Peyer's patch (tissue), 4 donors: ENCODE measurements at regions not wholly inside any gene's neighbourhood (a gene's known extent, or its start where the extent isn't known, plus 50 kb on each side); places are given as distances from the start of the nearest gene placed in this dataset.

Source experiments
- DNase-seq, 3 donors: peaks; one replicate each; pipeline ENCODE4 v3.0.0-alpha.2; 2017 to 2019
- H3K27ac ChIP-seq, 4 donors: fragments of 200-600 bp; sonication (generic); one replicate each; pipeline ENCODE4 v1.5.1; 2016 to 2019
- H3K27me3 ChIP-seq, 2 donors: fragments of 200-600 bp; sonication (generic); one replicate each; pipeline ENCODE4 v1.5.1; 2019
- H3K36me3 ChIP-seq, 3 donors: fragments of 200-600 bp; sonication (generic); one replicate each; pipeline ENCODE4 v1.5.1; 2016 to 2019
- H3K4me1 ChIP-seq, 4 donors: fragments of 200-600 bp; sonication (generic); one replicate each; pipeline ENCODE4 v1.5.1; 2016 to 2019
- H3K4me3 ChIP-seq, 4 donors: fragments of 200-600 bp; sonication (generic); 1 replicate in 3 of 4; 2 replicates in 1 of 4; pipeline ENCODE4 v1.5.1; 2016 to 2019; ENCODE audit warnings: mild to moderate bottlenecking in 1 of 4
- H3K9me3 ChIP-seq, 4 donors: fragments of 200-600 bp; sonication (generic); one replicate each; pipeline ENCODE4 v1.5.1; 2016 to 2019; ENCODE audit warnings: mild to moderate bottlenecking in 1 of 4
- POLR2A ChIP-seq, 2 donors: fragments of 450-650 bp; IDR thresholded peaks; one replicate each; pipeline ENCODE4 v1.5.1; 2017; ENCODE audit warnings: antibody characterized with exemption in 2 of 2, mild to moderate bottlenecking in 2 of 2, moderate library complexity in 2 of 2
- TF ChIP-seq, protein P1 (sequence below), 6 experiments: fragments of 450-650 bp in 4 of 6; fragments of 200-600 bp in 2 of 6; sonication (generic) in 1 of 6; IDR thresholded peaks; one replicate each; pipeline ENCODE4 v1.5.1; 2017 to 2019; ENCODE audit warnings: antibody characterized with exemption in 6 of 6, mild to moderate bottlenecking in 3 of 6, moderate library complexity in 1 of 6

DNA sequence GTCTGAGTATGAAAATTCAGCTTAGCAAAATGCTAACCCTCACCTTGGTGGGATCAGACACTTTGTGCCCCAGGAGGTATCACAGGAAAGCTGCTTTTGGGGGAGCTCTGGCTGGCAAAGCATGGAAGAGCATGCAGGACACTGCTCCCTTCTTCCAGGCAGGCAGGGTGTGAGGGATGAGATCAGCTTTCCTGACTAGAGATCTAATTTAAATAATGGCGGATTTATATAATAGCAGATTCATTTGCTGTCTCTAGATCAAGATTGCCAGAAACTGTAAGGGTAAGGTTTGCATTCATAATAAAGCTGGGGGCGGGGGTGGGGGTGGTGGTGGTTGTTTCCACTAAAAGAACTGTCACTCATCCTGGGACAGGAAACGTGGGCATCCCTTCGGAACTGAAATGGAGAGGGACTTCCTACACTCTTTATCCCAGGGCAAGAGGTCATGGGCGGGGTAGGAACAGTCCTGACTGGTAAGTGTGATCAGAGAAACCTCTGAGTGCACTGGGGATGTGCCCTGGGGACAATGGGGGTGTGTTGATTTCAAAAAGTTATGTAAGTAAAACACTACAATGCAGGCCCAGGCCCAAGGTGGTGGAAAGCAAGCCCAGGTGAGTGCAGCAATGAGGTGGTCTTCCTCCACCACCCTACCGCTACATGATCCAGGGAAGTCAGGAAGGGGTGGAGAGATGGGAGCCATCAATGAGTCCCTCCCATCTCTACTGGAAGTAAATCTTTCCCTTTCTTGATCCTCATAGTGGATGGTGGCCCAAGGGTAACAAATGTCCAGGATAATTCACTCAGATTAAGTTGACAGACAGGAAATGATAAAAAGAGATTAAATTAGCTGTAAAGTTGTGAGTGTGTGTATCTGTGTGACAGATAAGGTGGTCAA lies 171.4 kb upstream of the SERPINE2 start:
- TF ChIP-seq, protein P1, sequence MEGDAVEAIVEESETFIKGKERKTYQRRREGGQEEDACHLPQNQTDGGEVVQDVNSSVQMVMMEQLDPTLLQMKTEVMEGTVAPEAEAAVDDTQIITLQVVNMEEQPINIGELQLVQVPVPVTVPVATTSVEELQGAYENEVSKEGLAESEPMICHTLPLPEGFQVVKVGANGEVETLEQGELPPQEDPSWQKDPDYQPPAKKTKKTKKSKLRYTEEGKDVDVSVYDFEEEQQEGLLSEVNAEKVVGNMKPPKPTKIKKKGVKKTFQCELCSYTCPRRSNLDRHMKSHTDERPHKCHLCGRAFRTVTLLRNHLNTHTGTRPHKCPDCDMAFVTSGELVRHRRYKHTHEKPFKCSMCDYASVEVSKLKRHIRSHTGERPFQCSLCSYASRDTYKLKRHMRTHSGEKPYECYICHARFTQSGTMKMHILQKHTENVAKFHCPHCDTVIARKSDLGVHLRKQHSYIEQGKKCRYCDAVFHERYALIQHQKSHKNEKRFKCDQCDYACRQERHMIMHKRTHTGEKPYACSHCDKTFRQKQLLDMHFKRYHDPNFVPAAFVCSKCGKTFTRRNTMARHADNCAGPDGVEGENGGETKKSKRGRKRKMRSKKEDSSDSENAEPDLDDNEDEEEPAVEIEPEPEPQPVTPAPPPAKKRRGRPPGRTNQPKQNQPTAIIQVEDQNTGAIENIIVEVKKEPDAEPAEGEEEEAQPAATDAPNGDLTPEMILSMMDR (IDR thresholded peaks at IDR 0.05), result no peak
- no peak for TF ChIP-seq POLR2A (IDR thresholded peaks at IDR 0.05)
- Histone ChIP-seq H3K4me1 (no peaks in the 10 kb centered on the region), H3K9me3 (no peaks in the 10 kb centered on the region), H3K4me3 (no peak overlapping the region), H3K27ac (no peak overlapping the region), H3K27me3 (no peaks in the 10 kb centered on the region), H3K36me3 (no peaks in the 10 kb centered on the region)
- no peak for DNase-seq

DNA sequence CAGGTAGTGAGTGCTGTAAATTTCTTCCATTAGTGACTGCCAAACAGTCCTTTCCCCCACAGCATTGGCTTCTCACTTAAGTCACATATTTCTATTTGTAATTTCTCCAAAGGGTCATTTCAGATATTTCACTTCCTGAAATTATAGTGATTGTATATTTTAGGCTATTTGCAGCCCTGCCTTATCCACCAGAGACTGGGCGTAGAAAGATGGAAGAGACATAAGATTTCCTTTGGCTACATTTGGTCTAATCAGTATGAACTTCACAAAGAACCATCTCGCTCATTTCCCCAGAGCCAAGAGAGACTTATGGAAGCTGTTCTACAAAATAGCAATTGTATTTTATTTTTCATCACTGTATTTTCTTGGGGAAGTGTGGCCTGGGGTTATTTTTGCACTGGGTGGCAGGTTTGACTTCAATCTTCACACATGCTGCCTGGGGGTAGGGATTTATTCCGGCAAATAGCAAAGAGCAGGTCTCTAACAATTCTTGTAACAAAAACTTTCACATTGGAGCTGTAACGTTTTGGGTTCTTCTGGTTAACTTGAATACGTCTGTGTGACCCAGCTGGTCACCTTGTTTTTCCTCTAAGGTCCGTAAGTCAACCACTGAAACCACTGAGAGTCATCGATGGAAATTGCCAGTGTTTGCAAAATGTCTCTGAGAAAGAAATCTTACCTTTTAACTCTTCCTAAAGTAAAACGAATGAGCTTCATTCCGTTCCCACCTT lies 170.6 kb upstream of the SERPINE2 start:
- no peak overlapping the region for H3K27ac ChIP-seq
- no peaks in the 10 kb centered on the region for H3K9me3 ChIP-seq
- no peaks in the 10 kb centered on the region for H3K27me3 ChIP-seq
- no peaks in the 10 kb centered on the region for H3K36me3 ChIP-seq
- H3K4me3 ChIP-seq, result no peak overlapping the region
- no peaks in the 10 kb centered on the region for H3K4me1 ChIP-seq
- no peak for TF ChIP-seq POLR2A (IDR thresholded peaks at IDR 0.05)
- TF ChIP-seq, protein P1 (IDR thresholded peaks at IDR 0.05), result no peak
- DNase-seq, result no peak

GRCh38 chr2:224208443-224208842 lies 169.4 kb upstream of the SERPINE2 start:
- TF ChIP-seq, protein P1 (IDR thresholded peaks at IDR 0.05), result no peak
- TF ChIP-seq POLR2A (IDR thresholded peaks at IDR 0.05), result no peak
- H3K9me3 ChIP-seq, result no peaks in the 10 kb centered on the region
- no peak for DNase-seq
- H3K27me3 ChIP-seq, result no peaks in the 10 kb centered on the region
- H3K4me3 ChIP-seq, result no peak overlapping the region
- no peak overlapping the region for H3K27ac ChIP-seq
- no peaks in the 10 kb centered on the region for H3K4me1 ChIP-seq
- H3K36me3 ChIP-seq, result no peaks in the 10 kb centered on the region

DNA sequence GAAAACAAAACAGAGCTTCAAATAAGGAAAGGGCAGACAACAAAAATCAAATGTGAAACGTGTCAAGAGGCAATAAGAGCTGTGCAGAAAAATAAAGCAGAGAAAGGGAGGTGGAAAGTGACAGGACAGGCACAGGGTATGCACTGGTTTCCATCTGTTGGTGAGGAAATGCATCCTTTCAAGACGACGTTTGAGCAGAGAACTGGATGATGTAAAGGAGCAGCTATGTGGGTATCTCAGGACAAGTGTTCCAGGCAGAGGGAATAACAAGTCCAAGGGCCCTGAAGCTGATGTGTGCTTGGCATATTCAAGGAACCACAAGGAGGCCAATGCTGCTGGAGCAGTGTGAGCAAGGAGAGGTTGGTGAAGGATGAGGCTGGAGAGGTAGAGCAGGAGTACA lies 168.9 kb upstream of the SERPINE2 start:
- no peak for TF ChIP-seq POLR2A (IDR thresholded peaks at IDR 0.05)
- TF ChIP-seq, protein P1 (IDR thresholded peaks at IDR 0.05), result no peak

DNA sequence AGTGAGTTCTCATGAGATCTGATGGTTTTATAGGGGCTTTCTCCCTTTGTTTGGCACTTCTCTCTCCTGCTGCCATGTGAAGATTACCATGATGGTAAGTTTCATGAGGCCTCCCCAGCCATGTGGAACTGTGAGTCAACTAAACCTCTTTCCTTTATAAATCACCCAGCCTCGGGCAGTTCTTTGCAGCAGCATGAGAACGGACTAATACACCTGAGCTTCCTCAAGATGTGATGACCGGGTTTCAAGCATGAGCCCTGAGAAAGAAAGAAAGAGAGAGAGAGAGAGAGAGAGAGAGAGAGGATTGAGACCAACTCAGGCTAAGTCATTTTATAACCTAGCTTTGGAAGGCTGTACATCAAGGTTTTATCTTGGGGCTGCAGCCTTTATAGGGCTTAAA lies 167.7 kb upstream of the SERPINE2 start:
- Histone ChIP-seq H3K4me1 (no peaks in the 10 kb centered on the region), H3K4me3 (no peak overlapping the region), H3K9me3 (no peaks in the 10 kb centered on the region), H3K27me3 (no peaks in the 10 kb centered on the region), H3K27ac (no peak overlapping the region), H3K36me3 (no peaks in the 10 kb centered on the region)
- DNase-seq, result no peak
- TF ChIP-seq, protein P1 (IDR thresholded peaks at IDR 0.05), result no peak
- TF ChIP-seq POLR2A (IDR thresholded peaks at IDR 0.05), result no peak

More for the DNA sequence above, 168.9 kb upstream of the SERPINE2 start:
- Histone ChIP-seq H3K27me3 (no peaks in the 10 kb centered on the region), H3K27ac (no peak overlapping the region), H3K36me3 (no peaks in the 10 kb centered on the region), H3K4me3 (no peak overlapping the region), H3K4me1 (no peaks in the 10 kb centered on the region), H3K9me3 (no peaks in the 10 kb centered on the region)
- no peak for DNase-seq
